T-helper 2 cell treated with Interferon-gamma antibody and Interleukin-4, amounts not matched to agents 100 ng/mL and 5 ng/mL, for 36 hours (primary cell): ENCODE measurements at regions not wholly inside any gene's neighbourhood (a gene's known extent, or its start where the extent isn't known, plus 50 kb on each side); places are given as distances from the start of the nearest gene placed in this dataset.

Source experiments
- intact Hi-C: fragments of 100-400 bp; cut with micrococcal nuclease; formaldehyde crosslinking; loops from one replicate; pipeline ENCODE4 v1.15.1; 2023

GRCh38 chr21:24938573-24938972, 668.7 kb downstream of the MRPL39 start:
- intact Hi-C loops: no loop called here

- intact Hi-C loops: no loop called here
Measured at GRCh38 chr21:24935991-24936390, 671.3 kb downstream of the MRPL39 start.

- intact Hi-C loops: no loop called here
Measured at GRCh38 chr21:24910591-24910990, 696.7 kb downstream of the MRPL39 start.

GRCh38 chr21:24903994-24904635, 703.2 kb downstream of the MRPL39 start:
- intact Hi-C loops: no loop called here

- intact Hi-C loops: no loop called here
Measured at GRCh38 chr21:24899138-24899537, 708.1 kb downstream of the MRPL39 start.

DNA sequence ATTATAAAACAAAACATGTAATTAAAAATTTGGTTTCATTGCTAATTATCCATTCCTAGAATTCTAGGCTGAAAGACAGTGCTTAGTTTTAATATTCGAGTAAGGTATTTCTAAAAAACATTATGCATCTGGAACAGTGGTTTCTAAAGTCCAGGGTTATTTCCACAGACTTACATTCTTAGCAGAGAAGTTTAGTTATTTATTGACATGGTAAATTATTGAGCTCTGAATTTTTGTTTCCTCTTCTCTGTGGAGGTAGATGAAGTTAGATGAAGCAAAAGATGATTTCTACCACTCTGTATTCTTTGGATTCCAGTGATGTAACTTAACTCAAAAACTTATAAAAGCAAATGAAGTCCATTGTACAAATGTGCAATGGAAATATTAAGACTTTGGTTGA, 709.4 kb downstream of the MRPL39 start:
- intact Hi-C loops: no loop called here

GRCh38 chr21:24896735-24897124, 710.6 kb downstream of the MRPL39 start:
- intact Hi-C loops: loop anchor here (1.0 kb wide), 1 partner anchor 490 kb away; no protein-coding TSS in a partner anchor

GRCh38 chr21:24895885-24896734, 711.2 kb downstream of the MRPL39 start:
- intact Hi-C loops: loop anchor here (1.0 kb wide), 1 partner anchor 490 kb away; no protein-coding TSS in a partner anchor

- intact Hi-C loops: no loop called here
Measured at GRCh38 chr21:24894324-24894723, 713.0 kb downstream of the MRPL39 start.

DNA sequence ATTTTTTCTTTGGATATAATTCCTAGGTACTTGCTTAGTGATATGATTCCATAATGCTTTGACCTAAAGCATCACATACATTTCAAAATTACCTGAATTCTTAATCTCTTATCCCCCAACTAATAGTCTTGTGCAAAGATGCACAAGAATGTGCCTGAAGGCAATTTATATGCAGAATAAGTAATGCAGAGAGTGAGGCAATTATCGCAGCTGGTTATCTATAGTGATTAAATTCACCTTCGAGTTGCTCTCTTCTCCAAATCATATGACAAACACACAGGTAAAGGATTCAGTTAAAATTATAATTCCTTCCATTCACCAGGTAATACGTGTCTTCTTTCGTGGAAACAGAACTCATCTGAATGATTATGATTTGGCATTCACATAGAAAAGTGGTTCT, 717.3 kb downstream of the MRPL39 start:
- intact Hi-C loops: no loop called here

GRCh38 chr21:24881506-24881905, 725.8 kb downstream of the MRPL39 start:
- intact Hi-C loops: no loop called here

DNA sequence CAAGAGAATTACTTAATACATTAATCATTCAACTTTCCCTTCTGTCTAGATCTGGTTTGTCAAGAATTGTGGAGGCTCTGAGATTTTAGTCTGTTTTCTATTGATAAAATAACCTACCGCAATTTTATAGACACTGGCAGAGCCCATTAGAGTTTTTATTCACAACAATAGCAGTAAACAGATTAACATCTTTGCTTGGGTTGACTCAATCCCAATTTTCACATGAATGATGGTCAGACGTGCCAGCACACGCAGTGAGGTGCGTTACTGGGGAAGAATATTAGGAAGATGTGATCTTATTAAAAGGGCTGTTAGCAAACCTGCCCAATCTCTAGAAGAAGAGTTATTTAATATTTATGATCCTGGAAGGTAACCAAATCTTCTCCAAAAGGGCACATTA, 736.6 kb downstream of the MRPL39 start:
- intact Hi-C loops: loop anchor here (10.0 kb wide), 1 partner anchor 56 kb away; no protein-coding TSS in a partner anchor

- intact Hi-C loops: loop anchor here (10.0 kb wide), 1 partner anchor 55 kb away; no protein-coding TSS in a partner anchor
Measured at GRCh38 chr21:24869862-24870261, 737.4 kb downstream of the MRPL39 start.

DNA sequence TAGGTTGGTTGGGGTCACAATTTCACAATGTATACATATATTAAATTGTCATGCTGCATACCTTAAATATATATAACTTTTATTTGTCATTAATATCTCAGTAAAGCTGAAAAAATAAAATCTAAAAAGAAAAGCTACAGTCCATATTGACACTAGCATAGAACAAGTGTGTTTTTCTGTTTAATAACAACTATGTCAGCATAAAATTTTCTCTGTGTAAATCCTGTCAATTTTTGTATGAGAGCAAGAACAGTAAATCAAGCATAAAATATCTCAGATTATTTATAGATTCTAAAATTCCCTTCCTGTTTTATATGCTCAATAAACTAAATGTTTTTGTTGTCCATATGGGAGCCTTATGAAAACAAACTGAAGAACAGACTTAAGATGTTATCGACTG, 739.2 kb downstream of the MRPL39 start:
- intact Hi-C loops: no loop called here

GRCh38 chr21:24861471-24861870, 745.8 kb downstream of the MRPL39 start:
- intact Hi-C loops: no loop called here

GRCh38 chr21:24856326-24856725, 751.0 kb downstream of the MRPL39 start:
- intact Hi-C loops: no loop called here

GRCh38 chr21:24852610-24853195, 754.6 kb downstream of the MRPL39 start:
- intact Hi-C loops: no loop called here

GRCh38 chr21:24850121-24850520, 757.2 kb downstream of the MRPL39 start:
- intact Hi-C loops: no loop called here

DNA sequence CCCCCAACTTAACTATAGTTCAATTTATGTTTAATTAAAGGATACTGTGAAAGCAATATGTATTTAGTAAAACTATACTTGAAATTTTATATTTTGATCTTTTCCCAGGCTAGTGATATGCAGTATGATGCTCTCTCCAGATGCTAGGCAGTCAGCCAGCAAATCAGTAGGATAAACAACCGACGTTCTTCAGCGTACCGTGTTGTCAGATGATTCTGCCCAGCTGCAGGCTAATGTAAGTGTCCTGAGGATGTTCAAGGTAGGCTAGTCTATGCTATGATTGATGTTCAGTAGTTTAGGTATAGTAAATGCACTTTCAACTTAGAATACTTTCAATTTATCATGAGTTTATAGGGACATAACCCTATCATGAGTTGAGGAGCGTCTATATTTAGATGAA, 762.6 kb downstream of the MRPL39 start:
- intact Hi-C loops: no loop called here

DNA sequence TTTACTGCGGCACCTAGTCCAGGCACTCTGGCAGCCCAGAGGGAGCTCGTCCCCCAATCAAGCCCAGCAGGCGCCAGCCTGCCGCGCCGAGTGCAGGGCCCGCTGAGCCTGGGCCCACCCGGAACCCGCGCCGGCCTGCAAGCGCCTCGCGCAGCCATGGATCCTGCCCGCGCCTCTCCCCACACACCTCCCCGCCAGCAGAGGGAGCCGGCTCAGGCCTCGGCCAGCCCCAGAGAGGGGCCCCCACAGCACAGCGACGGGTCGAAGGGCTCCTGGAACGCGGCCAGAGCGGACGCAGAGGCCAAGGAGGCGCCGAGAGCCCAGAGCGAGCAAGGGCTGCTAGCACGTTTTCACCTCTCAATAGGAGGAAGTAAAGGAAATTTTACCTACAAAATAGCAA, 767.0 kb downstream of the MRPL39 start:
- intact Hi-C loops: no loop called here

- intact Hi-C loops: no loop called here
Measured at GRCh38 chr21:24832961-24833360, 774.3 kb downstream of the MRPL39 start.

DNA sequence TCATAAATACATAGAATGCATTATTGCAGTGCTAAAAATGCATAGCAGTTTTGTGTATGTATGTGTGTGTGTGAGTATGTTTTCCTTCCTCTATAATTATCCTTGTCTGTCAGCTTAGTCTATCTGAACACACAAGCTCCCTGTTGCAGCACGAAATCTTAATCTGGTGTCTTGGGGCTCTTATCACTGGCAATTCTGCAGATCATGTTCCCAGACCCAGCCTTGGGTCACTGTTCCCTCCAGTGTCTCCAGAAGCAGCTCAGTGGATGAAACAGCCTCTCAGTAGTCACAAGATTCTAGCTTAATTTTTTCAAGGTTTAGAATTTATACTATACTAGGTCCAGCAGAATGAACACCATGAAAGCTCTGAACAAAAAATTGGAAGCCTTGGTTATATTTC, 777.9 kb downstream of the MRPL39 start:
- intact Hi-C loops: no loop called here
